GM18907 (cell line): ENCODE measurements at regions not wholly inside any gene's neighbourhood (a gene's known extent, or its start where the extent isn't known, plus 50 kb on each side); places are given as distances from the start of the nearest gene placed in this dataset.

Experiments
- ATAC-seq: cut with Tn5 transposase; IDR thresholded peaks from one replicate; pipeline ENCODE4 v1.9.1; 2021; ENCODE audit warnings: mild to moderate bottlenecking, moderate library complexity; ENCODE audit not compliant: unreplicated experiment

GRCh38 chr4:81527709-81528108 is 56.0 kb upstream of the RASGEF1B start:
- no peak for ATAC-seq

GRCh38 chr4:81527115-81527514 is 55.4 kb upstream of the RASGEF1B start:
- ATAC-seq = no peak

GRCh38 chr4:81526706-81527105 is 55.0 kb upstream of the RASGEF1B start:
- ATAC-seq = no peak

GRCh38 chr4:81523672-81524327 is 52.1 kb upstream of the RASGEF1B start:
- no peak for ATAC-seq

GRCh38 chr4:81522711-81523110 is 51.0 kb upstream of the RASGEF1B start:
- peak; percentile 81 for ATAC-seq

- no peak for ATAC-seq
Measured at GRCh38 chr4:81521708-81522107, 50.0 kb upstream of the RASGEF1B start.
